HEK293 (cell line): ENCODE measurements at regions not wholly inside any gene's neighbourhood (a gene's known extent, or its start where the extent isn't known, plus 50 kb on each side); places are given as distances from the start of the nearest gene placed in this dataset.

Experiments
- CTCF ChIA-PET: fragments of 350-600 bp; formaldehyde crosslinking; extraction: SDS; loops from one replicate; lab custom pipeline; 2021; ENCODE audit warnings: antibody characterized with exemption; lab: Yijun Ruan, JAX
- POLR2A ChIA-PET: fragments of 300-600 bp; formaldehyde crosslinking; extraction: SDS; loops from one replicate; lab custom pipeline; 2020; ENCODE audit warnings: antibody characterized with exemption, inconsistent platforms; lab: Yijun Ruan, JAX
- H3K27ac ChIP-seq: fragments of 200-500 bp; sonication (Bioruptor generic); 2 replicates; pipeline ENCODE4 v1.5.1; 2014; ENCODE audit warnings: low read depth, low read length, control low read depth, inconsistent platforms; ENCODE audit errors: extremely low read depth
- H3K36me3 ChIP-seq, 2 experiments: fragments of 200-500 bp in 1 of 2; sonication (Bioruptor generic) in 1 of 2; 1 replicate in 1 of 2; 2 replicates in 1 of 2; pipeline ENCODE4 v1.5.1; 2014 to 2017; ENCODE audit warnings: inconsistent platforms in 2 of 2, low read length in 2 of 2; ENCODE audit not compliant: control insufficient read depth in 2 of 2, insufficient read depth in 1 of 2
- H3K4me1 ChIP-seq: fragments of 200-500 bp; sonication (Bioruptor generic); 2 replicates; pipeline ENCODE4 v1.5.1; 2014; ENCODE audit warnings: mild to moderate bottlenecking, low read length, inconsistent platforms; ENCODE audit not compliant: control insufficient read depth, insufficient read depth
- H3K4me3 ChIP-seq: 2 replicates; pipeline ENCODE4 v1.5.1; 2011; ENCODE audit warnings: low read depth, mild to moderate bottlenecking, control low read depth, low read length, moderate library complexity
- H3K9me3 ChIP-seq: fragments of 200-500 bp; sonication (Bioruptor generic); 2 replicates; pipeline ENCODE4 v1.5.1; 2014; ENCODE audit warnings: low read depth, low read length, inconsistent platforms; ENCODE audit not compliant: control insufficient read depth, insufficient read depth
- ELK4 ChIP-seq: IDR thresholded peaks from 2 replicates; pipeline ENCODE4 v1.6.1; 2011; ENCODE audit warnings: mild to moderate bottlenecking, low read depth, low read length, borderline replicate concordance
- FEZF1 ChIP-seq: fragments of 450-650 bp; formaldehyde crosslinking; IDR thresholded peaks from 2 replicates; pipeline ENCODE4 v1.5.1; 2016; ENCODE audit warnings: missing biosample characterization, missing genetic modification characterization
- GLI2 ChIP-seq: fragments of 450-650 bp; formaldehyde crosslinking; IDR thresholded peaks from 2 replicates; pipeline ENCODE4; 2017; ENCODE audit warnings: missing biosample characterization, missing genetic modification characterization, low read depth, borderline replicate concordance
- KLF8 ChIP-seq: fragments of 450-650 bp; formaldehyde crosslinking; IDR thresholded peaks from 2 replicates; pipeline ENCODE4 v1.5.1; 2016; ENCODE audit warnings: missing biosample characterization, missing genetic modification characterization
- KLF9 ChIP-seq: fragments of 450-650 bp; formaldehyde crosslinking; IDR thresholded peaks from 2 replicates; pipeline ENCODE4 v1.5.1; 2016; ENCODE audit warnings: missing biosample characterization, missing genetic modification characterization, low read depth
- MYNN ChIP-seq: fragments of 450-650 bp; formaldehyde crosslinking; IDR thresholded peaks from 2 replicates; pipeline ENCODE4 v1.5.1; 2016; ENCODE audit warnings: missing biosample characterization, missing genetic modification characterization, borderline replicate concordance
- PRDM10 ChIP-seq: fragments of 450-650 bp; formaldehyde crosslinking; IDR thresholded peaks from 2 replicates; pipeline ENCODE4 v1.5.1; 2016; ENCODE audit warnings: missing biosample characterization, missing genetic modification characterization
- SP7 ChIP-seq: fragments of 450-650 bp; formaldehyde crosslinking; IDR thresholded peaks from 2 replicates; pipeline ENCODE4 v1.5.1; 2016; ENCODE audit warnings: missing biosample characterization, missing genetic modification characterization
- TCF7L2 ChIP-seq: IDR thresholded peaks from 2 replicates; pipeline ENCODE4 v1.6.1; 2011; ENCODE audit warnings: low read depth, mild to moderate bottlenecking, inconsistent platforms, low read length, moderate library complexity, borderline replicate concordance
- WT1 ChIP-seq: fragments of 450-650 bp; formaldehyde crosslinking; IDR thresholded peaks from 2 replicates; pipeline ENCODE4 v1.5.1; 2016; ENCODE audit warnings: missing biosample characterization, missing genetic modification characterization
- ZBTB44 ChIP-seq: fragments of 450-650 bp; IDR thresholded peaks from 2 replicates; pipeline ENCODE4 v1.5.1; 2018; ENCODE audit warnings: missing biosample characterization, mild to moderate bottlenecking, missing genetic modification characterization
- ZBTB48 ChIP-seq: fragments of 450-650 bp; formaldehyde crosslinking; IDR thresholded peaks from 2 replicates; pipeline ENCODE4 v1.5.1; 2016; ENCODE audit warnings: missing biosample characterization, missing genetic modification characterization
- ZNF221 ChIP-seq: fragments of 450-650 bp; formaldehyde crosslinking; IDR thresholded peaks from 2 replicates; pipeline ENCODE4 v1.5.1; 2017; ENCODE audit warnings: missing biosample characterization, missing genetic modification characterization, borderline replicate concordance
- ZNF248 ChIP-seq: fragments of 450-650 bp; formaldehyde crosslinking; IDR thresholded peaks from 2 replicates; pipeline ENCODE4 v1.5.1; 2017; ENCODE audit warnings: missing biosample characterization, missing genetic modification characterization
- ZNF341 ChIP-seq: fragments of 450-650 bp; formaldehyde crosslinking; IDR thresholded peaks from 2 replicates; pipeline ENCODE4; 2016; ENCODE audit warnings: low read depth, missing biosample characterization, missing genetic modification characterization
- ZNF354C ChIP-seq: fragments of 450-650 bp; formaldehyde crosslinking; IDR thresholded peaks from 2 replicates; pipeline ENCODE4 v1.5.1; 2016; ENCODE audit warnings: missing biosample characterization, missing genetic modification characterization, low read depth, borderline replicate concordance
- ZNF394 ChIP-seq: fragments of 450-650 bp; formaldehyde crosslinking; IDR thresholded peaks from 2 replicates; pipeline ENCODE4 v1.5.1; 2016; ENCODE audit warnings: missing biosample characterization, missing genetic modification characterization, mild to moderate bottlenecking, moderate library complexity, borderline replicate concordance
- ZNF473 ChIP-seq: fragments of 450-650 bp; formaldehyde crosslinking; IDR thresholded peaks from 2 replicates; pipeline ENCODE4 v1.5.1; 2017; ENCODE audit warnings: missing biosample characterization, missing genetic modification characterization
- ZNF48 ChIP-seq: fragments of 450-650 bp; formaldehyde crosslinking; IDR thresholded peaks from 2 replicates; pipeline ENCODE4 v1.5.1; 2016; ENCODE audit warnings: missing biosample characterization, missing genetic modification characterization
- ZNF596 ChIP-seq: fragments of 450-650 bp; IDR thresholded peaks from 2 replicates; pipeline ENCODE4 v1.5.0; 2018; ENCODE audit warnings: missing biosample characterization, mild to moderate bottlenecking, missing genetic modification characterization, moderate library complexity
- ZNF664 ChIP-seq: fragments of 450-650 bp; formaldehyde crosslinking; IDR thresholded peaks from 2 replicates; pipeline ENCODE4 v1.5.1; 2016; ENCODE audit warnings: missing biosample characterization, missing genetic modification characterization
- ZNF670 ChIP-seq: fragments of 450-650 bp; formaldehyde crosslinking; IDR thresholded peaks from 2 replicates; pipeline ENCODE4 v1.5.1; 2016; ENCODE audit warnings: missing biosample characterization, missing genetic modification characterization, low read depth
- ZNF785 ChIP-seq: fragments of 450-650 bp; formaldehyde crosslinking; IDR thresholded peaks from 2 replicates; pipeline ENCODE4 v1.5.1; 2016; ENCODE audit warnings: missing biosample characterization, missing genetic modification characterization
- ZSCAN4 ChIP-seq: fragments of 450-650 bp; formaldehyde crosslinking; IDR thresholded peaks from 2 replicates; pipeline ENCODE4 v1.5.1; 2017; ENCODE audit warnings: missing biosample characterization, missing genetic modification characterization

- Histone ChIP-seq H3K4me3 (no peak overlapping the region), H3K36me3 (no peaks in the 10 kb centered on the region), H3K9me3 (no peaks in the 10 kb centered on the region), H3K4me1 (peaks cover 3% of the 10 kb centered on the region; the same call in 1 of the 2 replicates), H3K27ac (no peak overlapping the region)
- CTCF ChIA-PET, result no interaction called here
- POLR2A ChIA-PET, result no interaction called here
- no peak for TF ChIP-seq ZNF354C (tag by site-specific recombination)
- TF ChIP-seq GLI2 (tag by site-specific recombination), result no peak
- no peak for TF ChIP-seq ZBTB44 (tag by site-specific recombination)
- no peak for TF ChIP-seq ZSCAN4 (tag by site-specific recombination)
- TF ChIP-seq SP7 (tag by site-specific recombination), result no peak
Observed at GRCh38 chr3:72120039-72120438, 335.1 kb upstream of the PROK2 start.

GRCh38 chr3:72118628-72119027 lies 333.7 kb upstream of the PROK2 start:
- no peak overlapping the region for H3K4me3 ChIP-seq
- no peak overlapping the region for H3K27ac ChIP-seq
- H3K4me1 ChIP-seq, result no peaks in the 10 kb centered on the region
- TF ChIP-seq ZNF354C (tag by site-specific recombination) (no peak), ZNF596 (tag by site-specific recombination) (no peak), KLF8 (no peak), TCF7L2 (no peak), MYNN (no peak), ZNF221 (tag by site-specific recombination) (no peak), ZNF785 (tag by site-specific recombination) (no peak), ZNF473 (no peak), ELK4 (no peak), WT1 (tag by site-specific recombination) (no peak), KLF9 (no peak)
- H3K9me3 ChIP-seq, result no peaks in the 10 kb centered on the region
- ChIA-PET POLR2A (no interaction called here), CTCF (interaction anchor here (0.7 kb wide), 1 partner anchor 164 kb away, joined by 4 read pairs; no protein-coding TSS in a partner anchor)
- no peaks in the 10 kb centered on the region for H3K36me3 ChIP-seq

- CTCF ChIA-PET, result interaction anchor here (0.6 kb wide), 1 partner anchor 515 kb away, joined by 4 read pairs; no protein-coding TSS in a partner anchor
- POLR2A ChIA-PET, result no interaction called here
- H3K36me3 ChIP-seq, result no peaks in the 10 kb centered on the region
- TF ChIP-seq PRDM10 (tag by site-specific recombination) (no peak), ZNF664 (tag by site-specific recombination) (no peak), ZBTB48 (tag by site-specific recombination) (no peak), FEZF1 (tag by site-specific recombination) (no peak), ZBTB44 (tag by site-specific recombination) (no peak), ZNF394 (no peak), ZNF341 (tag by site-specific recombination) (no peak), ZNF248 (tag by site-specific recombination) (no peak), ZNF48 (no peak), ZNF670 (tag by site-specific recombination) (no peak)
Observed at GRCh38 chr3:72116226-72116625, 331.3 kb upstream of the PROK2 start.

More at GRCh38 chr3:72116226-72116625, 331.3 kb upstream of the PROK2 start:
- Histone ChIP-seq H3K4me3 (no peak overlapping the region), H3K9me3 (no peaks in the 10 kb centered on the region), H3K4me1 (no peaks in the 10 kb centered on the region), H3K27ac (no peak overlapping the region)
